ENCODE measurements at regions not wholly inside any gene's neighbourhood (a gene's known extent, or its start where the extent isn't known, plus 50 kb on each side); places are given as distances from the start of the nearest gene placed in this dataset.

DNA sequence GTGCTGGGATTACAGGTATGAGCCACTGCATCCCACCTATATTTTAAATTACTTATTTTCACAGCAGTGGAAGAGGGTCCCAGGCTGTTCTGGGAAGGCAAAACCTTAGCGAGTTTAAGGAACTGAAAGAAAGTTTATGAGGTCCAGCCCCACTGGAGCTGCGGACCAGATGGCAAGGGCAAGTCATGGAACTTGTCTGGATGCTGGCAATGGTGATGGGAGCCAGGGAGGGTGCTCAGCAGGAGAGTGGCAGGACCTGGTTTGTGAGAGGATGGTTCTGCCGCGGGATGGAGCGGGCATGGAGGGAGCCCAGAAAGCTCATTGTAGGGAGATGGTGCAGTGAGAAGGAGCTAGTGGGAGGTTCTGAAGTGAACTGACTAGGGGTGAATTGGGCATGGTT lies 50.6 kb upstream of the SLC45A1 start:
- DNase-seq (ENCODE audit: low spot score), result no peak

DNA sequence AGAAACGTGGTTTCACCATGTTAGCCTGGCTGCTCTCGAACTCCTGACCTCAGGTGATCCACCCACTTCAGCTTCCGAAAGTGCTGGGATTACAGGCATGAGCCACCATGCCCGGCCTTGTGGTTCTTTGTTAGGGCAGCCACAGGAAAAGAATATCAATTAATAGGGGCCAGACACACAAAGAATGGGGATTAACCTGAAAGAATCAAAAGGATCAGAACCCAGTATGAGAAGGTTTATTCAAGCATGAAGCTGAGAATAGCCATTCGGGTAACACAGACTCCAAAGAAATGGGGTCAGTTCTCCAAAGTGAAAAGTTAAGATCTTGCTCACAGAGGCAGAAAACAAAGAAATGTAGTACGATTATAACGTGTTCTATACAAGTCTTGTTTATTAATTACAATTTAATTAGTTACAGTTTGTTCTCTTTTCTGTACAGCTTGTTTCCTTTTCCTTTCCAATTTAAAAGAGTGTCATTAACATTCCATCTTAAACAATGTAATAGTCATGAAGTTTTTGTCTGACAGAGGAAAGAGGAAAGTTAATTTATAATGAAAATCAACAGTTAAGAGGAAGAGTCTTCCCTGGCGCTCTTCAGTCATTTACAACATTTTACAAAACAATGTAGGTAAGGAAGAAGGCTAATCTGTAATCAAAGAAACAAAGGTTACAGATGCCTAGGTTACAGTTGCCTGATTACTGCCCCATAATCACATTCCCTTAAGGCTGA lies 51.3 kb upstream of the SLC45A1 start:
- DNase-seq (ENCODE audit: low spot score), result no peak

DNA sequence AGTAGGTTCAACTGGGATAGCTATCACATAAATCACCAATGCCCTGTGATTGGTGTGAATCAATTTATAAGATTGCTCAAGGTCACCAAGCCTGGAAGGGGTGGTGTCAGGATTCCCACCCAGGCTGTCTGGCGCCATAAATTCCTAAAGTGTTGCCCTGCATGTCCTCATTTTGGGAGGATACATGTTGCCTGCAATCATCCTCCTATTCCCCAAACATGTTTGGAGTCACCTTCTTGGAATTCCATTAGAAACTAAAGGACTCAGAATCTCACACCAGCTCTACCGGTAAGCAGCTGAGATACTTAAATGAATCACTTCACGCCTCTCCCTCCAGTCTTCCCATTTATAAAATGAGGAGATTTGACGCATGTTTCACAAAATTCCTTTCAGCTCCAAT lies 54.1 kb upstream of the SLC45A1 start:
- no peak for DNase-seq (ENCODE audit: low spot score)

- DNase-seq (ENCODE audit: low spot score), result no peak
These were observed 56.5 kb upstream of the SLC45A1 start for GRCh38 chr1:8261398-8261762.

- DNase-seq (ENCODE audit: low spot score), result no peak
These were observed 58.2 kb upstream of the SLC45A1 start for GRCh38 chr1:8259498-8260290.

GRCh38 chr1:8257621-8258020 lies 60.3 kb upstream of the SLC45A1 start:
- DNase-seq (ENCODE audit: low spot score), result no peak

GRCh38 chr1:8256321-8256720 lies 61.6 kb upstream of the SLC45A1 start:
- no peak for DNase-seq (ENCODE audit: low spot score)

- no peak for DNase-seq (ENCODE audit: low spot score)
These were observed 62.2 kb upstream of the SLC45A1 start for GRCh38 chr1:8255712-8256111.

DNA sequence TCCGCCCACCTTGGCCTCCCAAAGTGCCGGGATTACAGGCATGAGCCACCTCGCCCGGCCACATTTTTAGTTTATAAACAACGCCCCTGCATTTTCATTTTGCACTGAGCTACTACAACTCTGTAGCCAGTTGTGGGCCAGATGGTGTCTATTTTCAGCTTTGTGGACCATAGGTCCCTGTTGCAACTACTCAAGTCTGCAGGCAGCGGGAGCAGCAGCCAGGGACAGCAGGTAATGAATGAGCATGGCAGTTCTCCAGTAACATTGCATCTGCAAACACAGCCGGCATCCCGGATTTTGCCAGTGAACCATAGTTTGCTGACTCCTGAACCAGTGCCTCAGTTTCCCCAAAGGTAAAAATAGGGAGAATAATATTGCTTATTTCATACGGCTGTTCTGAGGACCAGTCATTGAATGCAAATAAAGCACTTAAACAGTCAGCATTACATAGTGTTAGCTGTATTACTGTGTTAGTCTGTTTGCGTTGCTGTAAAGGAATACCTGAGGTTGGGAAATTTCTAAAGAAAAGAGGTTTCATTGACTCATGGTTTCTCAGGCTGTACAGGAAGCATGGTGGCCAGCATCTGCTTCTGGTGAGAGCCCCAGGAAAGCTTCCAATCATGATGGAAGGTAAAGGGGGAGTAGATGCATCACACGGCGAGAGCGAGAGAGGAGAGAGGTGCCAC lies 65.5 kb upstream of the SLC45A1 start:
- DNase-seq (ENCODE audit: low spot score), result no peak

- no peak for DNase-seq (ENCODE audit: low spot score)
These were observed 66.3 kb upstream of the SLC45A1 start for GRCh38 chr1:8251635-8252034.

DNA sequence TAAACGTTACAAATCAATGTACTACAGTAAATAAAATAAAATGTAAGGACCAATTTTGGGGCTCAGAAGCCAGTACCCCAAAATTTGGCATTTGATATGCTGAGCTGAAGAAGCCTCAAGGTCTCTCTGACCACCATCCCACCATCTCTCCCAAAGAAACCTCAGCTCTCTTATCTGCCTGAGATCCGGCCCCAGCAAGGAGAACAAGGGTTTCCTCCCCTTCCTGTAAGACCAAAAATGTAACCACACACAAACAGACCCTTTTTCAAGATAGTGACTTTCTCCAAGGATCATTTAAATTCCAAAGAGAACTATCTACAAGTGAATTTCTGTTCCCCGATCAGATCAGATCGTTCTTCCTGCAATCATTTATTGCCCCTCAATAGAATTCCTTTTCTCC lies 68.1 kb upstream of the SLC45A1 start:
- DNase-seq (ENCODE audit: low spot score), result no peak

GRCh38 chr1:8247811-8248436 lies 70.0 kb upstream of the SLC45A1 start:
- DNase-seq (ENCODE audit: low spot score), result no peak

DNA sequence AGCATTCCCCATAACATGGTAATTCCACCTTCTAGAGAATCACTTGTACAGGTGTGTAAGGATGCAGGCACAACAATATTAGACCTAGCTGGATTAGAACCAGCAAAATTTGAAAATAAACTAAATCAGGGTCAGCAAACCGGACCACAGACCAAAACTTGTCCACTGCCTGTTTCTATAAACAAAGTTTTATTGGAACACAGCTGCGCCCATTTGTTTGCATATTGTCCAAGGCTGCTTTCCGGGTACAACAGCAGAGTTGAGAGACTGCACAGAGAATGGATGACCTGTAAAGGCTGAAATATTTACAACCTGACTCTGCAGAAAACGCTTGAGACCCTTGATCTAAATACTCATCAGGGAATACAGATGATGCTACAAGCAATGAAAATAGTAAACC lies 73.6 kb upstream of the SLC45A1 start:
- DNase-seq (ENCODE audit: low spot score), result no peak

GRCh38 chr1:8242498-8242897 lies 75.4 kb upstream of the SLC45A1 start:
- DNase-seq (ENCODE audit: low spot score), result no peak

- no peak for DNase-seq (ENCODE audit: low spot score)
These were observed 76.4 kb upstream of the SLC45A1 start for GRCh38 chr1:8241417-8242014.

DNA sequence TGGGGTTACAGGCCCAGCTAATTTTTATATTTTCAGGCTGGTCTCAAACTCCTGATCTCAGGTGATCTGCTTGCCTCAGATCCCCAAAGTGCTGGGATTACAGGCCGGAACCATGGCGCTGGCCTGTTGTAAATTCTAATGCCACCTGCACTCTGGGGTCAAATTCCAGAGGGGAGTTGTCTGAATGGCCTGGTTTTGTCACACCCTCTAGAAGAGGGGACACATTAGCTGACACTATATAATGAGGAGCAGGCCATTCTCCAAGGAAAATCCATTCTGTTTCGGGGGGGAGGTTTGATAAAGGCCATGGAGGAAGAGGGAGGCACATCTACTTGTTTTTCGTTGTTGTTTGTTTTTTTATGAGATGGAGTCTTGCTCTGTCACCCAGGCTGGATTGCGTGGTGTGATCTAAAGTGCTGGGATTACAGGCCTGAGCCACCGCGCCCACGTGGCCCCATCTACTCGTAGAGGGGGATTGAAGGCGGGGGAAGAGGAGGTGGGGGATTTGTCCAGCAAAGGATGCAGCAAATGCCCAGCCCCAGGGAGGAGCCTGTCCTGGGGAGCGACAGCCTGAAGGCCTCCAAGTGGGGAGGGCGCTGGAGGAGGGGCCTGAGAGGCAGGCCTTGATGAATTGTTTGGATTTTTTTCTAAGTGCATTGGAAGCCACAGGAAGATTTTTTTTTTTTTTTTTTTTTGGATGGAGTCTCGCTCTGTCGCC lies 78.4 kb upstream of the SLC45A1 start:
- DNase-seq (ENCODE audit: low spot score), result no peak

GRCh38 chr1:8239039-8239305 lies 78.9 kb upstream of the SLC45A1 start:
- no peak for DNase-seq (ENCODE audit: low spot score)

- no peak for DNase-seq (ENCODE audit: low spot score)
These were observed 79.5 kb upstream of the SLC45A1 start for GRCh38 chr1:8238141-8239038.

DNA sequence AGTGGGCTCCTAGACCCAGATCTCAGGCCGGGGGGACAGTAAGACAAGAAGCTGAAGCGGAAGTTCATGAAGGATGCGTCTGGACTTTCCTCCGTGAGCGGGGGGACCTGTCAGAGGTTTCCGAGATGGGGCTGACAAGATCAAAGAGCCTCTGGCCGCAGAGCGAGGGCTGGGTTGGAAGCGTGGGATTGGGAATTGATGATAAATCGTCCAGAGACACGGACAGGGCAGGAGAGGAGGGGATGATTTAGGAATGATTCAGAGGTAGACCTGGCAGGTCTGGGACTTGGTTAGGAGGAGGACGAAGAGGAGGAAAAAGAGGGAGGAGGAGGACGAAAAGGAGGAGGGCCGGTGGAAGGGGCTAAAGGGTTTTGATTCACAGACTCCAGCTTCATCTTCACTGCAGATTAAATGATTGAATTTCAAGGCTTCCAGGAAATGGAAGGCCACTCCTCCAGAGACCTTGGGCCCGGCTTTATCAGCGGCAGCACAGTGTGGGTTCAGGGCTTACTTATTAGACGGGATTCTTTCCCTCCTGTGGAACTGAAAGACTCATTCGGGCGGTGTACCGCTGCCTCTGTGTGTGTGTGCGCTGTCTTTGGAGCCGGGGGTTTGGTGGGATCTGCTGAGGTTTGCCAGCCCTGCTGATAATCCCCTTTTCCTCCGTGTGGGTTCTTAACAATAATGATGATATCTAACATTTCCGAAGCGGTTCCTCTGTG lies 85.7 kb upstream of the SLC45A1 start:
- DNase-seq (ENCODE audit: low spot score), result no peak

- DNase-seq (ENCODE audit: low spot score), result no peak
These were observed 87.7 kb upstream of the SLC45A1 start for GRCh38 chr1:8230292-8230621.
